RWPE1 (cell line): ENCODE measurements at regions not wholly inside any gene's neighbourhood (a gene's known extent, or its start where the extent isn't known, plus 50 kb on each side); places are given as distances from the start of the nearest gene placed in this dataset.

ENCODE experiments used
- CTCF ChIA-PET: fragments of 350-600 bp; sonication (Branson Sonifier 250); formaldehyde crosslinking; extraction: SDS; loops from one replicate; lab custom pipeline; 2021; lab: Yijun Ruan, JAX
- POLR2A ChIA-PET: fragments of 400-600 bp; formaldehyde crosslinking; extraction: SDS; loops from one replicate; lab custom pipeline; 2020; ENCODE audit warnings: antibody characterized with exemption; ENCODE audit not compliant: low non-redundant PET; lab: Yijun Ruan, JAX
- DNase-seq: peaks from one replicate; pipeline ENCODE4 v3.0.0; 2012; ENCODE audit warnings: low spot score
- H3K27ac ChIP-seq: fragments of 450-650 bp; 2 replicates; pipeline ENCODE4 v1.5.1; 2017
- TF ChIP-seq, protein P1 (sequence below): fragments of 450-650 bp; conservative IDR thresholded peaks from 2 replicates; pipeline ENCODE4 v1.5.1; 2017; ENCODE audit warnings: low read depth, mild to moderate bottlenecking

DNA sequence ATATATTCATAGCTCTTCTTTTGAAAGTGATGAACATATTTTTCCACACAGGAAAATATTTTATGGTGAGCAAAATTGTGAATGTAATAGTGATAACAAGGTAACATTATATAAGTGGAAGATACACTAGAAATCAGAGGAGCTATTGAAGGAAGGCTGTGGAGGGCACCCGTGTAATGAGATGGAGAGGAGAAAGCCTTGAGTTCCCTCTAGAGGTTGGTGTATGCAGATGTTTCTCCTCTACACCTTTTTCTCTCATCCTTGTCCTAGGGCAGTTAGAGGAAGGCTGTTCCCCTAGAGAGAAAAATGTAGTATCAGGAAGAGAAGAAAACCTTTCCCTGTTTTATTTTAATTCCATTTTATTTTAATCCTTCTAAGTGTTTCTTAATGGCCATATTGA, 54.6 kb upstream of the NRG3 start:
- no peak overlapping the region for H3K27ac ChIP-seq
- ChIA-PET CTCF (interaction anchor here (0.6 to 1.1 kb wide), 3 partner anchors 8 to 704 kb away, joined by 3 to 4 read pairs (median 3); no protein-coding TSS in a partner anchor), POLR2A (no interaction called here)
- TF ChIP-seq, protein P1, sequence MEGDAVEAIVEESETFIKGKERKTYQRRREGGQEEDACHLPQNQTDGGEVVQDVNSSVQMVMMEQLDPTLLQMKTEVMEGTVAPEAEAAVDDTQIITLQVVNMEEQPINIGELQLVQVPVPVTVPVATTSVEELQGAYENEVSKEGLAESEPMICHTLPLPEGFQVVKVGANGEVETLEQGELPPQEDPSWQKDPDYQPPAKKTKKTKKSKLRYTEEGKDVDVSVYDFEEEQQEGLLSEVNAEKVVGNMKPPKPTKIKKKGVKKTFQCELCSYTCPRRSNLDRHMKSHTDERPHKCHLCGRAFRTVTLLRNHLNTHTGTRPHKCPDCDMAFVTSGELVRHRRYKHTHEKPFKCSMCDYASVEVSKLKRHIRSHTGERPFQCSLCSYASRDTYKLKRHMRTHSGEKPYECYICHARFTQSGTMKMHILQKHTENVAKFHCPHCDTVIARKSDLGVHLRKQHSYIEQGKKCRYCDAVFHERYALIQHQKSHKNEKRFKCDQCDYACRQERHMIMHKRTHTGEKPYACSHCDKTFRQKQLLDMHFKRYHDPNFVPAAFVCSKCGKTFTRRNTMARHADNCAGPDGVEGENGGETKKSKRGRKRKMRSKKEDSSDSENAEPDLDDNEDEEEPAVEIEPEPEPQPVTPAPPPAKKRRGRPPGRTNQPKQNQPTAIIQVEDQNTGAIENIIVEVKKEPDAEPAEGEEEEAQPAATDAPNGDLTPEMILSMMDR = 0 out of 2 replicates have a peak, but pooled peaks have one; percentile 9
- DNase-seq = no peak
